ENCODE measurements at regions not wholly inside any gene's neighbourhood (a gene's known extent, or its start where the extent isn't known, plus 50 kb on each side); places are given as distances from the start of the nearest gene placed in this dataset.
"Not testable (repeated sequence)": the region's sequence is repeated elsewhere in the genome, so short reads cannot be mapped to it uniquely, and the experiment has no call there.

GRCh38 chr9:29220596-29221251, 1647.4 kb upstream of the C9orf72 start:
- TF ChIP-seq, protein P1, sequence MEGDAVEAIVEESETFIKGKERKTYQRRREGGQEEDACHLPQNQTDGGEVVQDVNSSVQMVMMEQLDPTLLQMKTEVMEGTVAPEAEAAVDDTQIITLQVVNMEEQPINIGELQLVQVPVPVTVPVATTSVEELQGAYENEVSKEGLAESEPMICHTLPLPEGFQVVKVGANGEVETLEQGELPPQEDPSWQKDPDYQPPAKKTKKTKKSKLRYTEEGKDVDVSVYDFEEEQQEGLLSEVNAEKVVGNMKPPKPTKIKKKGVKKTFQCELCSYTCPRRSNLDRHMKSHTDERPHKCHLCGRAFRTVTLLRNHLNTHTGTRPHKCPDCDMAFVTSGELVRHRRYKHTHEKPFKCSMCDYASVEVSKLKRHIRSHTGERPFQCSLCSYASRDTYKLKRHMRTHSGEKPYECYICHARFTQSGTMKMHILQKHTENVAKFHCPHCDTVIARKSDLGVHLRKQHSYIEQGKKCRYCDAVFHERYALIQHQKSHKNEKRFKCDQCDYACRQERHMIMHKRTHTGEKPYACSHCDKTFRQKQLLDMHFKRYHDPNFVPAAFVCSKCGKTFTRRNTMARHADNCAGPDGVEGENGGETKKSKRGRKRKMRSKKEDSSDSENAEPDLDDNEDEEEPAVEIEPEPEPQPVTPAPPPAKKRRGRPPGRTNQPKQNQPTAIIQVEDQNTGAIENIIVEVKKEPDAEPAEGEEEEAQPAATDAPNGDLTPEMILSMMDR (IDR thresholded peaks at IDR 0.05; ENCODE audit: borderline replicate concordance, insufficient read depth, low read depth, low read length): no peak

GRCh38 chr9:29228558-29228957, 1655.3 kb upstream of the C9orf72 start:
- TF ChIP-seq, protein P1 (IDR thresholded peaks at IDR 0.05; ENCODE audit: borderline replicate concordance, insufficient read depth, low read depth, low read length): no peak
- no peak overlapping the region for H3K4me3 ChIP-seq (ENCODE audit: low read depth, low read length)

More at GRCh38 chr9:29220596-29221251, 1647.4 kb upstream of the C9orf72 start:
- H3K4me3 ChIP-seq (ENCODE audit: low read depth, low read length): no peak overlapping the region

DNA sequence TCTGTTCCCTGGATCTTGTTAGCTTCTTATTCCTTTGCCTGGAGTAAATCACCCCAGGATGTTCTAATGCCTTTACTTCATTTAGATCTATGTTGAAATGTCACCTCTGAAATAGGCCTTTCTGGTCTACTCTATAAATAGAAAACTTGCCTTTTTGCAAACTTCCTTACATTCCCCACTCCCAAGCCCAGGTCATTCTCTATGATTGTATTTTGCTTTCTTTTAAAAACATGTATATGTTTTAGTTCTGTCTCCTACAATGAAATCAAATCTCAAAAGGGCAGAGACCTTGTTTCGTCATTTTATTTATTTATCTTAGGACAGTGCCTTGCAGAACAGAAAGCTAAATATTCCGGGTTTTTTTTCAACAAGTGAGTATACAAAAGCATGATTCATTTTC, 1657.7 kb upstream of the C9orf72 start:
- H3K4me3 ChIP-seq (ENCODE audit: low read depth, low read length): no peak overlapping the region
- TF ChIP-seq, protein P1 (IDR thresholded peaks at IDR 0.05; ENCODE audit: borderline replicate concordance, insufficient read depth, low read depth, low read length): no peak

DNA sequence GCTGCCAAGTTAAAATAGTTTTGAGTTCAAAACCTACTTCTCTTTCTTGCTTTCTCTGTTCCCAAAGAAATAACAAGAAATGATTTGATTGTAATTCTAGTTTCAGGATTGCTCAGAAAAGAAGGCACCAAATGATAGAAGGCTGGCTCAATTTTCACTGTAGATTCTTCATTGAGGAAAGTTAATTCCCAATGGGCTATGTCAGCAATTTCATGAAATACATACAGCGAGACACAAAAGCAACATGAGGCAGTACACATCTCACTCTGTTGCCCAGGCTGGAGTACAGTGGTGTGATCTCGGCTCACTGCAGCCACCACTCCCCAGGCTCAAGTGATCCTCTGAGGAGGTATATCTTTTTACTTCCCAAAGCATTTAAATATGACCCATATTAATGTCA, 1659.9 kb upstream of the C9orf72 start:
- H3K4me3 ChIP-seq (ENCODE audit: low read depth, low read length): no peak overlapping the region
- TF ChIP-seq, protein P1 (IDR thresholded peaks at IDR 0.05; ENCODE audit: borderline replicate concordance, insufficient read depth, low read depth, low read length): no peak

GRCh38 chr9:29241320-29241719, 1668.0 kb upstream of the C9orf72 start:
- TF ChIP-seq, protein P1 (IDR thresholded peaks at IDR 0.05; ENCODE audit: borderline replicate concordance, insufficient read depth, low read depth, low read length): no peak
- H3K4me3 ChIP-seq (ENCODE audit: low read depth, low read length): no peak overlapping the region

DNA sequence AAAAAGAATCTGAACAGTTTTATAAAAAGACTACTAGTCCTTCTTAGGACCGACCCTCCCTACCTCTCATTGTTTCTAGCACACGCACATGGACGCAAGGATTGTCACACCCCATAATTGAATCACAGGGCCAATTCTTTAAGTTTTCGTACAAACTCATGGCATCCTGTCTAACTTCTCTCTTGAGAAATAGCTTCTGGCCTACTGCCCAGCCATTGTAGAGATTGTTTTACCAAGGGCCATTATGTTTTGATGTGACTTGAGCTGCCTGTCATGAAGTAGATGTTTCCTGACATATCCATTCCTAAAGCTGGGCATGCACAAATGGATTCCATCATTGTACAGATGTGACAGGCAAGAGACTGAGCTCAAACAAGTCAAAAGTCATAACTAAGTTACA, 1672.1 kb upstream of the C9orf72 start:
- TF ChIP-seq, protein P1 (IDR thresholded peaks at IDR 0.05; ENCODE audit: borderline replicate concordance, insufficient read depth, low read depth, low read length): no peak
- no peak overlapping the region for H3K4me3 ChIP-seq (ENCODE audit: low read depth, low read length)

DNA sequence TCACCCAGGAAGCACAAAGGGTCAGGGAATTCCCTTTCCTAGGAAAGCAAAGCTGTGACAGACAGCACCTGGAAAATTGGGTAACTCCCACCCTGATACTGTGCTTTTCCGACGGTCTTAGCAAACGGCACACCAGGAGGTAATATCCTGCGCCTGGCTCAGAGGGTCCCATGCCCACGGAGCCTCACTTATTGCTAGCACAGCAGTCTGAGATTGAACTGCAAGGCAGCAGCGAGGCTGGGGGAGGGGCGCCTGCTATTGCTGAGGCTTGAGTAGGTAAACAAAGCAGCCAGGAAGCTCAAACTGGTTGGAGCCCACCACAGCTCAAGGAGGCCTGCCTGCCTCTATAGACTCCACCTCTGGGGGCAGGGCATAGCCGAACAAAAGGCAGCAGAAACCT, 1697.1 kb upstream of the C9orf72 start:
- not testable (repeated sequence) for H3K4me3 ChIP-seq (ENCODE audit: low read depth, low read length)

All from GM12875 (cell line).